ENCODE measurements at regions not wholly inside any gene's neighbourhood (a gene's known extent, or its start where the extent isn't known, plus 50 kb on each side); places are given as distances from the start of the nearest gene placed in this dataset.
"Not testable (repeated sequence)": the region's sequence is repeated elsewhere in the genome, so short reads cannot be mapped to it uniquely, and the experiment has no call there.

DNA sequence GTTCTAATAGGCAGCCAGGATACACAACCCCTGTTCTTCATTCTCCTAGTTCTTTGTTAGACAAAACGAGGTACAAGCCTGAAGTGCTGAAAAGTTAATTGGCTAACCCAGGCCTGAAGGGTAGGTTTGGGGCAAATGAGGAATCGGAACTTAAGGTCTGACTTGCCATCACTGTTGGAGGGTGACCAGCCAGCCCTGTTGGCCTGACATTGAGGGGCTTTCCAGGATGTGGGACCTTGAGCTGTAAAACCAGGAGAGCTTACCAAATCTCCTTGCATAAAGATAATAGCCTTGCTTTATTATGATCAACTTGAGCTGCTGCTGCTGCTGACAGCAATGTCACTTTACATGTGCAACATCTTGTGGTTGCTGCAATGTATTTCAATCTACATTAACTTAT, 256.0 kb downstream of the VAPA start:
- DNase-seq (ENCODE audit: low read depth) = no peak

DNA sequence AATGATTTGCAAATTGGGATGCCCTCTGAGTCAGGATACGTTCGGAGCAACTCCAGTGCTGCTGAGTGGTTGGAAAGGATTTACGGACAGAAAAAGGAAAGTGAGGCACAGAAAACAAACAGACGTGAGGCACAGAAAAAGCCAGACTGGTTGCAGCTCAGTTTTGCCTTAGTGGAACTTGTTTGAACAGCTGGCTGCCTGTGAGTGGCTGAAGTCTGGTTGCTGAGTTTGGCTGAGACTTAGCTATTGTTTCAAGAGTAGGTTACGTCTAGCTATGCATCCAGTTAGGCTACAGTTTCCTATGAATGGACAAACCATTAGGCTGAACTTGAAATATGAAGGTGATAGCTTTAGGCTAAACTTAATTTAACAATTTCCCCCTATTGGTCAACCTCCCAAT, 256.6 kb downstream of the VAPA start:
- DNase-seq (ENCODE audit: low read depth) = no peak

DNA sequence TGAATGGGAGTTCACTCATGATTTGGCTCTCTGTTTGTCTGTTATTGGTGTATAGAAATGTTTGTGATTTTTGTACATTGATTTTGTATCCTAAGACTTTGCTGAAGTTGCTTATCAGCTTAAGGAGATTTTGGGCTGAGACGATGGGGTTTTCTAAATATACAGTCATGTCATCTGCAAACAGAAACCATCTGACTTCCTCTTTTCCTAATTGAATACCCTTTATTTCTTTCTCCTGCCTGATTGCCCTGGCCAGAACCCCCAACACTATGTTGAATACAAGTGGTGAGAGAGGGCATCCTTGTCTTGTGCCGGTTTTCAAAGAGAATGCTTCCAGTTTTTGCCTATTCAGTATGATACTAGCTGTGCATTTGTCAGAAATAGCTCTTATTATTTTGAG, 261.5 kb downstream of the VAPA start:
- not testable (repeated sequence) for DNase-seq (ENCODE audit: low read depth)

GRCh38 chr18:10179326-10179725, 265.5 kb downstream of the VAPA start:
- DNase-seq (ENCODE audit: low read depth) = not testable (repeated sequence)

GRCh38 chr18:10182009-10182624, 268.3 kb downstream of the VAPA start:
- DNase-seq (ENCODE audit: low read depth) = no peak

- no peak for DNase-seq (ENCODE audit: low read depth)
Measured at GRCh38 chr18:10184776-10185175, 269.7 kb upstream of the APCDD1 start.

DNA sequence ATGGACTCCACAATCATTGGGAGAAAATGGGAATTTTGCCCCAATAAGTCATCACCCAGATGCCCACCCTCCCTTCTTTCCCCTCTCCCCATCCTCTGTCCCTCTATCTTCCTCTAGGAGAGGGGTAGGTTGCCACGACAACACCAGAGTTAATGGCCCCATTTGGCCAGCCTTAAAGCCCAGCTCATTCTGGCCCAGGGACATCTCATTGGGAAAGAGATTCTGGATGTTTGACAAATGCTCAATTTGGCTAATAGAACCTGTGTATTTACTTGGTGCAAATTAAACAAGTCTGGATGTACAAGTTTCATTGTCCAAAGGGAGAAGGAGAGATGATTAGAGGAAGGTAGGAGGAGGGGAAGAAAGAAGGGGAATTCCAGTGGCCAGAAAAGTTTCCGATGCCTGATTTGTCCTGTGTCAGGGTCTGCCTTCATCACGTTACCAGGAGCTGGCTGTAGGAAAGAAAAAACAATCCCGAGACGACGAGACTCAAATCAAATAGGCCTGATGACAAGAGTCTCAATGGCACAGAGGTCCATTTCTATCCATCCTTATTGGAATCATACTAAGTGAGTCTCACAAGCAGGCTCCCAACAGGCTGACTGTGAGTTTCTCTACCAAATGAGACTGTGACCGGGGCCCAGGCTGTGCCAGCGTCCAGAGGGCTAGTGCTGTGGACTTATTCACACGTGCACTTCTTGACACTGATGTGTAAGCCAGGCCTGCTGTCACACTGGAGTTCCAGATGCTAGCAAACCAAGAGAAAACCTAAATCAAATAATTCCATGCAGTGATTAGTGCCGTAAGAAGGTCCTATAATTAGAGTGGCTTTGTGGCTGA, 265.2 kb upstream of the APCDD1 start:
- DNase-seq (ENCODE audit: low read depth) = no peak

- DNase-seq (ENCODE audit: low read depth) = no peak
Measured at GRCh38 chr18:10190564-10190963, 263.9 kb upstream of the APCDD1 start.

- DNase-seq (ENCODE audit: low read depth) = no peak
Measured at GRCh38 chr18:10193444-10193843, 261.0 kb upstream of the APCDD1 start.

DNA sequence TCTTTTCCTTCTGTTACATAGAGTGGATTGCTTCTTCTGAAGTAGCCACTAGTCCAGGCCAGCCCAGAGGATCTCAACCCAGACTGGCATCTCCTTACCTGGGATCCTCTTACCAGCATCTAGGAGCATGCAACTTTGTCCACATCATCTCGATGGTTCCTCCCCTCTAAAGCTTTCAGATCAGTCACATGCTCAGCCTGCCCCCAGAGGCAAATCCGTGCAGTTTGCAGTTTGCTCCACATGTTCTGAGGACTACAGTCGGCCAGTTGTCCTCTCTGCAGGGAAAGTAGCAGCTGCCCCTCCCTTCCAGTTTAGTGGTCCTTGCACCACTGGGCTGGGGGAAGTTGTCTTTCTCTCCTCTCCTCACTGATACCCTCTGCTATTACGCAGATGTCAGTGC, 259.8 kb upstream of the APCDD1 start:
- DNase-seq (ENCODE audit: low read depth) = no peak

DNA sequence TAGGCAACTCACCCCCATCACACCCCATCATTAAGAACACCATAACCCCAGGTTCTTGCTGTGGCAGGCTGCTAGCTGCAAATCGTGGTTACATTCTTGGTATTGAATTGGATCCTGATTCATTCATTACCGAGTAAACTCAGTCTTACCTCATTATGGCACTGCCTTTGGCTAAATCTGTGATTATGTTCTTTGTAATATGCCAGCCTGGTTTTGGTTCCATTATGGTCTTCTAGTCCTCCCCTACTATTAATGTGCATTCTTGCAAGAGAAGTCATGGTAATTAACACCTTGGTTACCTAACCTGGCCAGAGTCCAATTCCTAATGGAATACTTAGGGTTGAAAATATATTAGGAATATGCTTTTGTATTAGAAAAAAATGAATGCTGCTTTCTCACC, 258.9 kb upstream of the APCDD1 start:
- DNase-seq (ENCODE audit: low read depth) = no peak

DNA sequence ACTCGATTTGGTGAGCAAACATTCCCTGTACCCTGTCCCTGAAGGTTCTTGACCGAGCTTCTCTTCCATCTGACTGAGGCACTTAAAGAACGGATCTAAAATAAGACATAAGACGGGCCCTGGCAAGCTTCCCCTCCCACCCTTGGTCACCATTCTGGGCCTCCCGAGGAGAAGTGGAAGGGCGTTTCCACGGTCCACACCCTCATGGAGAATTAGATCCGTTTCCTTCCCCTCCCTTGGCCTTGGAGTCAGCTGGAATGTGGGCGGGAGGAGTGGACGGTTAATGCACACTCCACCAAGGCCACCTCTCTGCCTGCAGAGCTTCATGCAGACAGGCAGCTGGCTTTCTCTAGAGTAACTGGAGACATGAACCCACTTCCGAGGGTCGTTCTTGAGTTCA, 257.3 kb upstream of the APCDD1 start:
- no peak for DNase-seq (ENCODE audit: low read depth)

GRCh38 chr18:10201226-10201625, 253.2 kb upstream of the APCDD1 start:
- no peak for DNase-seq (ENCODE audit: low read depth)

DNA sequence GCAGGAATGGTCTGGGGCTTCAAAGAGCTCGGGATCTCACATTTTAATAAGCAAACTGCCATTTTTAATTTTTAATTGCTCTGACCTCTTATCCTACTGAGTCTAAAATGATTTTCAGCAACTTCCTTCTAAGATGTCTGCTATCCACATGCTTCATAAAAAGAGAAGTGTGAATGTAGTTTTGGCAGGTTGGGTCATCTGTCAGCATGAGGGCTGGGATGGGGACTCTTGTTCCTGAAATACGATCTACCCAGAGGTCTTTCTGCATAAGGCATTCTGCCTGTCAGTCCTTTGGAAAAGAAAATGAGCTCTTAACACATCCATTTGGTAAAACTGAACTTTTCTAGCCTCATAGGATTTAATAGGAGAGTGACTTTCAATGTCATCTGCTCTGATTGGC, 252.8 kb upstream of the APCDD1 start:
- no peak for DNase-seq (ENCODE audit: low read depth)

DNA sequence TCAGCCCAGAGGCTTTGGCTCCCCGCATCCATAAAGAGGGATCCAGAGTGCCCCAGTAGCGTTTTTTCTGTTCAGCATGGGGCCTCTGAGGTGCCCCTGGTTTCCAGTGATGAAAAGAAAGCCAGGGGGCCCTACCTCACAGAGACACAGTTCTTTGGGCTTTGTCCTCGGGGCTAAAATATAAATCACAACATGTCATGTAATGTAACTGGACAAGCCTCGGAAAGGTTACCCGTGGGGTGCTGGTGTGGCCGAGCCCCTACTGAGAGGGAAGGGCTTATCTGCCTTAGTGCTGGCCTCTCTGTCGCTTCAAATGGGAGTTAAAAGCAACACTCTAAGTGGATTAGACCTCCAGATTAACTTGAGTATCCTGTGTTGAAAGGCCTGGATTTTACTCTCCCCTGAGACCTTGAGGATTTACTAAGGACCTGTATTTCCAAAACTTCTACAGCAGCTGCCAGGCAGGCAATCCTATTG, 251.6 kb upstream of the APCDD1 start:
- DNase-seq (ENCODE audit: low read depth) = no peak

GRCh38 chr18:10205151-10205550, 249.3 kb upstream of the APCDD1 start:
- no peak for DNase-seq (ENCODE audit: low read depth)

DNA sequence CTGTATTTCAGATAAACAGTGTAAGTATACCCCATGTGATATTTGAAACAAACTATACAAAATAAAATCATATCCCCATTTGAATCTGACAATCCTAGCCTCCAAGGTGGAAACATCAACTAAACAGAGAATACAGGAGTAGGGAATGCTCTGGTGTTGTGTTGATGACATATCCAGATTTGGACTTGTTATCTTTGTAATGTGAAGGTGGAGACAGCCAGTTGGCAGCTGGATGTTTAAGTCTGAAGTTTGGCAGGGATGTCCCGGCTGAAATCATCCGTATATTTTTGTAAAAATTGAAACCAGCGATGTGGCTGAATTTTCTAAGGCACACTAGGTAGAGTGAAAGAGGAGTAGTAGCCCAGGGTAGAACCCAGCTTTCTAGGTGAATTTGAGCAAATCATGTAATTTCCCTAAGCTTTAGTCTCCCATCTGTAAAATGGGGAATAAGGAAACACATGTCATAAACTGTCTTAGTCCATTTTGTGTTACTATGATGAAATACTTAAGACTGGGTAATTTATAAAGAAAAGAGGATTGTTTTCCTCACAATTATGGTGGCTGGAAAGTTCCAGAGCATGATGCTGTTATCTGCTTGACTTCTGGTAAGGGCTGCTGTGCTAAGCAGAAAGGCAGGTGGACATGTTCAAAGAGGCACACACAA, 246.6 kb upstream of the APCDD1 start:
- DNase-seq (ENCODE audit: low read depth) = no peak

- DNase-seq (ENCODE audit: low read depth) = no peak
Measured at GRCh38 chr18:10209302-10209701, 245.1 kb upstream of the APCDD1 start.

- no peak for DNase-seq (ENCODE audit: low read depth)
Measured at GRCh38 chr18:10210057-10210633, 244.3 kb upstream of the APCDD1 start.

- DNase-seq (ENCODE audit: low read depth) = no peak
Measured at GRCh38 chr18:10213526-10213925, 240.9 kb upstream of the APCDD1 start.

DNA sequence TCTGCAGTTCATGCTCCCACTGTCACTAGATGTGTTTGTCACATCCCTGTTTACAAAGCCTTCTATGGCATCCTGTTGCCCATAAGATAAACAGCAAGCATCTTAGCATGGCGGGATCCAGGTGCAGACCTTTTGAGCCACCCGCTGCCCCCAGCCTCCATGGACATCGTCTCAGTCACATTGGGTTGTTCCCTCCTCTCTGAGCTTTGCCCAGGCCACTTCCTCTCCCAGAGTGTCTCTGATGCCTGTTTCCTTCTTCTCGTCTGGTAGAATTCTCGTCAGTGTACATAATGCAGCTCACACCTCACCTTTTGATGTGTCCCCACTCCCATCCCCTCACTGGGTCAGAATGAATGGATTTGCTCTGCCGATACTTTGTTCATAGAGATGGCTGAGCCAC, 239.0 kb upstream of the APCDD1 start:
- no peak for DNase-seq (ENCODE audit: low read depth)

GRCh38 chr18:10216791-10217190, 237.6 kb upstream of the APCDD1 start:
- no peak for DNase-seq (ENCODE audit: low read depth)

- DNase-seq (ENCODE audit: low read depth) = no peak
Measured at GRCh38 chr18:10217211-10217610, 237.2 kb upstream of the APCDD1 start.

Measured in HS-5 (cell line).